HG02623 (cell line): ENCODE measurements at regions not wholly inside any gene's neighbourhood (a gene's known extent, or its start where the extent isn't known, plus 50 kb on each side); places are given as distances from the start of the nearest gene placed in this dataset.

Experiments
- ATAC-seq: cut with Tn5 transposase; IDR thresholded peaks from one replicate; pipeline ENCODE4 v1.9.1; 2021; ENCODE audit warnings: moderate library complexity; ENCODE audit not compliant: unreplicated experiment

GRCh38 chr4:85246055-85246454, 228.9 kb upstream of the ARHGAP24 start:
- no peak for ATAC-seq

DNA sequence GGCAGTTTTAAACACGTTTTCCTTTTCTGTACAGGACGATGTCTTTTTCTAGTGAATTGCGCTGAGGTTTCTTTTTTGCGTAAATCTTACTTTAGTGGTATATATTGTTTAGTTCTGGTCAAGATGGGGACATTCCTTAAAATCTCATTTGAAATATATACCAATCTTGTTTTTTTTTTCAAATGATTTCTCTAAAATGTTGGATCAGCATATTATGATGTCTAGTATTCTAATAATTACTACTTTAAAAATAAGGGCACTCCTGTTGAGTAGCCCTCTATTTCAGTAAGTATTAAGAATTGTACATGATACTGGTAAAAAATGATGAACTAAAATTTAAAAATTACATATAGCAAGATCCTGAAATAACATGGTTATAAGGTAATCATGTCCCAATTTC, 224.1 kb upstream of the ARHGAP24 start:
- no peak for ATAC-seq

DNA sequence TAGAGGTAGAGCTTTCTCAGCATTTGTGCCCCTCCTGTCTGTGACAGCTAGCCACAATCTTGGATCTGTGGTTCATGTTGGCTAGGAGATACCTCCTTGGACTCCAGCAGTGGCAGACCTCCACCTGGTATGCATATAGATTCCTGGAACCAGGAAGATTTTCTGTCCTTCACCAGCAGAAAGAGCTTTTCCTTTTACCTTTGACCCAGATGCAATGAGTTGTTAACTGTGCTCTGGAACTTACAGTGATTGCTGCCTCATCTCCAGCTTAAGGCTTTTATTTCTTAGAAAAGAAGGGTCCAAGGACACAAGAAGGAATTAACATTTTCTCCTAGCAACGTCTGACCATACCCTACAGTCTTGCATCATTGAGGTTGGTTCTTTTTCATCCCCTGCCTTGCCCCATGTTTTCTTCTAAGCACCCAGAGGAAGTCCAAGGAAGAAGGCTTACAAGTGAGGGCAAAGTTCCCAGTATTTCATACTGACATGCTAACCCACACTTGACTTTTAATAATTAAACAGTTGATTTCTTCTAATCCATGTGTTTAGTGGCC, 217.1 kb upstream of the ARHGAP24 start:
- no peak for ATAC-seq

GRCh38 chr4:85260064-85260463, 214.9 kb upstream of the ARHGAP24 start:
- ATAC-seq, result no peak

GRCh38 chr4:85265234-85265633, 209.7 kb upstream of the ARHGAP24 start:
- ATAC-seq, result no peak

- no peak for ATAC-seq
Measured at GRCh38 chr4:85268188-85268587, 206.8 kb upstream of the ARHGAP24 start.

- no peak for ATAC-seq
Measured at GRCh38 chr4:85268961-85269360, 206.0 kb upstream of the ARHGAP24 start.

GRCh38 chr4:85274955-85275354, 200.0 kb upstream of the ARHGAP24 start:
- no peak for ATAC-seq

- ATAC-seq, result no peak
Measured at GRCh38 chr4:85280963-85281362, 194.0 kb upstream of the ARHGAP24 start.

DNA sequence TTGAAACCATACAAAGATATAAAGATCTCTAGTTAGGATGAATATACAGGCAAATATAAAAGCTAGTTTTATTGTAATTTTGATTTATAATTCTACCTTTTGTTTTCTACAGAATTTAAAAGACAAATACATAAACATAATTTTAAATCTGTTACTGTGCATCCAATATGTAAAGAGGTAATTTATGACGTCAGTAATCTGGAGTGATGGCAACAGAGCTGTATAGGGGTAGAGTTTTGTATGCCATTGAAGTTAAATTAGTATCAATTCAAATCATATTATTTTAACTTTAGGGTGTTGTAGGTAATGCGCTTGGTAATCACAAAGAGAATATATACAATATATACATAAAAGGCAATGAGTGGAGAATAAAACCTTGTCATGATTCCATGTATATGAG, 183.7 kb upstream of the ARHGAP24 start:
- no peak for ATAC-seq

DNA sequence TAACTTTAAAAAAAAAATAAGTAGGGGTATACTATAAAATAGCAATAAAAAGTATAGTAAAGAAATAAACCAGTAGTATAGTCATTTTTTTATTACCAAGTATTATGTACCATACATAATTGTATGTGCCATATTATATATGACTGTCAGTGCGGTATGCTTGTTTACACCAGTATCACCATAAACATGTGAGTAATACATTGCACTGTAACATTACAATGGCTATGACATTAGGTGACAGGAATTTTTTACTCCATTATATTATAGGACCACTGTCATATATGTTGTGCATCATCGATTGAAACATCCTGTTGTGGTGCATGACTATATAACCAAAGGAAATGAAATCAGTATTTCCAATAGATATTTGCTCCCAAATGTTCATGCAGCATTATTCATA, 176.9 kb upstream of the ARHGAP24 start:
- no peak for ATAC-seq

- ATAC-seq, result no peak
Measured at GRCh38 chr4:85302193-85302736, 172.7 kb upstream of the ARHGAP24 start.

DNA sequence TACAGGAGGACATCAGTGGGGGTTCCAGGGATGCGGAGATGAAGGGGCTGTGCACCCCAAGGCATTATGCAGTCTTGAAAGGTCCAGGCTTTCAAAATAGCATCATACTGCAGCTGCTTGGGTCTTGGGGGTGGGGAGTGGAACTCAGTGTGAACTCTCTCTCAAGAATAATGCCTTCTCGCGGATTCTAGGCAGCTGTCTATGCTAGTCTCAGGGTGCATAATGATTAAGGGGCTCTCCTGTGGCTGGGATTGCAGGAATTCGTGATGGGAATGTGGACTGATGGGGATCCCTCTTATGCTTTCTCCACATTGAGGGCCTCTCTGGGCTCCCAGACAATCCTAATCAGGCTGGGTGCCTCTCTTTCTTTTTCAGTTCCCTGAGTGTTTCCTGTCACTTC, 172.2 kb upstream of the ARHGAP24 start:
- no peak for ATAC-seq

DNA sequence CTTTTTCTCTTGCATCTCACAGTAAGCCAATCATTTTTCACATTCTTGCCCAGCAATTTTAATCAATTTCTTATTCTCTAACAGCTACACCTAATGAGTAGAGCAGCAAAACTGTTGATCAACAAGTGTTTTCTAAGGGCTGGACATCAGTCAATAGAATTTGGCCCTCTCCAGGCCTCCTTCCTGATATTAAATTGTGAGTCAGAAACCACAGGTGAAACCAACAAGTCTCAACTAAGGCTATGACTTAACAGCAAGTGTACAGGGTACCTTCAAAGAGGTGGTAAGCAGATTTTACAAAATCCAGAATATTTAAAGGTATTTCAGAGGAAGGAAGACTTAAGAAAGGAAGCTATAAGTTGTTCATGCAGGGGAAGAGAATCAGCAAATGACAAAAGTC, 156.5 kb upstream of the ARHGAP24 start:
- ATAC-seq, result no peak

GRCh38 chr4:85358831-85359230, 116.1 kb upstream of the ARHGAP24 start:
- ATAC-seq, result no peak

- no peak for ATAC-seq
Measured at GRCh38 chr4:85362550-85362949, 112.4 kb upstream of the ARHGAP24 start.

DNA sequence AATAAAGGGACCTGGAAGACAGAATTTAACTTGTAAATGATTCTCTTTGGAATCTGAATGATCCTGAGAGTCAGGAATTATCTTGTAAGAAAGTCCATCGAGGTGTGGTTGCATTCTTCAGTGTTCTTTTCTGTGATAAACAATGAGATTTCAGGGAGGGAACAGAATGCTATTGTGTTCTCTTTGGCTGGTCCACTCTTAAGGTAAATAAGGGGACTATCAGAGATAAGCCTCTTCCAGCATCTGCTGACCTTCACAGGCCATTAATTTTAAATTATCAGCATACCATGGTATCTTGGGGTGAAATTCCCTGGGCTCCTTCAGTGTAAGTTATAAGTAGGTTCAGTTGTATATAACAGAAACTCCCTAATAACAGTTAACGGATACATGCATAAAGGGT, 107.1 kb upstream of the ARHGAP24 start:
- ATAC-seq, result no peak

GRCh38 chr4:85368240-85368639, 106.7 kb upstream of the ARHGAP24 start:
- ATAC-seq, result no peak

- ATAC-seq, result no peak
Measured at GRCh38 chr4:85368932-85369331, 106.0 kb upstream of the ARHGAP24 start.

DNA sequence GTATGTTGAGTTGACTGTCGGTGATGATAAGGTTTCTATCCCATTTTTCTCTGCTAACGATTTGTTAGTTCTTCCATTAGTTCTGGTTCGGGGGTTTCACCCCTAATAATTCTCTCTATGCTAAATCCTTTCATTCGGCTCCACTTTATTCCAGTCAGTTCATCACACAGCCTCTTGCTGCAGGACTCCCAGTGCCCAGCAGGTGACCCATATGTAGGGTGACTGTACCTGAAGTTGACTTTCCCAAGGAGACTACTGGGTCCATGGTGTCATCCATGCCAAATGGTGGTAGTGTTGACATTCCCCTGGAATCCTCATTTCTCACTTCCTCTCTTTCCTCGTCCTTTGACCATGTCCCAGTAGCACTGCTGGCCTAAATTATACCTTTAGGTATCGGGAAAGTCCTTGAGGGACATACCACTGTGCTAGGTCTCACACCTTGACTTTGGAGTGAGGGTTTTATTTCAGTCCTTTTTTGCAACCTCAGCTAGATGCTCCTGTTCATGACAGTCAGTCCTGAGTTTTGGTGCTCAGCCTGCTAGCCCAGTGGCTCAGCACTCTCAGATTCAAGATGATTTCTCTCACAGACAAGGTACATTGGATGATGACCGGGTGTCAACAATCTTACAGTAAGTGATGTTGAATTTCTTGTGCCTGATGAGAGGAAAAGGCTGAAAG, 105.1 kb upstream of the ARHGAP24 start:
- peak; percentile 6 for ATAC-seq

DNA sequence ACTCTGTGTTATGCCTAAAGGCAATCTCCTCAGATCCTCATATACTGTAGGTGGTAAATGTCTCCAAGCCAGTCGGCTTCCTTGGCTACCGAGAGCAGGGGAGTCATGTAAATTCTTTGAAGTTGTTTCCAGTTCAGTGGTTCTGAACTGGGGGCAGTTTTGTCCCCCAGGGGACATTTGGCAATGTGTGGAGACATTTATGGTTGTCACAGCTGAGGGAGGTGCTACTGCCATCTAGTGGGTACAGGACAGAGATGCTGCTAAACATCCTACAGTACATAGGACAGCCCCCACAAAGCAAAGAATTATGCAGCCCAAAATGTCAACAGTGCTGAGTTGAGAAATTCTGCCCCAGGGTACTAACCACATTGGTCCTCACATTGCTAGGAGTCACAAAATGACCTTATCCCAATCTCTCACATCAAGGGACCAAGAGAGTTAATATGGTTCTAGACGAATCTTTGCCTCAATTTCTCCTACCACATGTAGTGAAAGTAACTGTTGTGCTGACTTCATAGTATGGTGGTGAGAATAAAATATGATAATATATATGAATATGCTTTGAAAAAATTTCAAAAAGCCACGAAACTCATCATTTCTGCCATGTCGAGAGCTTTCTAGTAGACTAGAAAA, 104.4 kb upstream of the ARHGAP24 start:
- peak; percentile 91 for ATAC-seq

- ATAC-seq, result no peak
Measured at GRCh38 chr4:85372966-85373365, 102.0 kb upstream of the ARHGAP24 start.
